ENCODE measurements at regions not wholly inside any gene's neighbourhood (a gene's known extent, or its start where the extent isn't known, plus 50 kb on each side); places are given as distances from the start of the nearest gene placed in this dataset.

DNA sequence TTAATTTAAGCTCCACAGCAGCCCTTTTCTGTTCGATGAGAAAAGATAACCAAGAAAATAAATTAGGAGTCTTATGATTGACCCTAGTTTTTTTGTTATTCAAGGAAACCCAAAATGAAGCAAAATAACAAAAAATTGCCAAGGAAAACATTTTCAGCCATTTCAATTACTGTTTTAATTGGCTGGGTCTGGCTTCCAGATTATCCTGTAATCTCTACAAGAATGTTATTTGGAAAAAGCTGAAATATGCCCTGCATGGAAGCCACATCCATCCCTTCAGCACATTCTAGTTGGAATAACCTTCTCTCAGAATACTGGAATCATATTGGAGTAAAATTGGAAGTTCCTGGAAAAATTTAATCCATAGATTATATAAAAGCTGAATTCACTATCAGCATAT lies 191.1 kb upstream of the CCN2 start:
- TF ChIP-seq POLR2A (IDR thresholded peaks at IDR 0.05; ENCODE audit: low read depth, low read length) (no peak), POLR2AphosphoS5 (IDR thresholded peaks at IDR 0.05; ENCODE audit: low read depth, low read length) (no peak)
